GM21526 (cell line): ENCODE measurements at regions not wholly inside any gene's neighbourhood (a gene's known extent, or its start where the extent isn't known, plus 50 kb on each side); places are given as distances from the start of the nearest gene placed in this dataset.

Experiments used
- ATAC-seq: cut with Tn5 transposase; IDR thresholded peaks from one replicate; pipeline ENCODE4 v1.9.1; 2021; ENCODE audit warnings: moderate library complexity; ENCODE audit not compliant: unreplicated experiment, low FRiP score

DNA sequence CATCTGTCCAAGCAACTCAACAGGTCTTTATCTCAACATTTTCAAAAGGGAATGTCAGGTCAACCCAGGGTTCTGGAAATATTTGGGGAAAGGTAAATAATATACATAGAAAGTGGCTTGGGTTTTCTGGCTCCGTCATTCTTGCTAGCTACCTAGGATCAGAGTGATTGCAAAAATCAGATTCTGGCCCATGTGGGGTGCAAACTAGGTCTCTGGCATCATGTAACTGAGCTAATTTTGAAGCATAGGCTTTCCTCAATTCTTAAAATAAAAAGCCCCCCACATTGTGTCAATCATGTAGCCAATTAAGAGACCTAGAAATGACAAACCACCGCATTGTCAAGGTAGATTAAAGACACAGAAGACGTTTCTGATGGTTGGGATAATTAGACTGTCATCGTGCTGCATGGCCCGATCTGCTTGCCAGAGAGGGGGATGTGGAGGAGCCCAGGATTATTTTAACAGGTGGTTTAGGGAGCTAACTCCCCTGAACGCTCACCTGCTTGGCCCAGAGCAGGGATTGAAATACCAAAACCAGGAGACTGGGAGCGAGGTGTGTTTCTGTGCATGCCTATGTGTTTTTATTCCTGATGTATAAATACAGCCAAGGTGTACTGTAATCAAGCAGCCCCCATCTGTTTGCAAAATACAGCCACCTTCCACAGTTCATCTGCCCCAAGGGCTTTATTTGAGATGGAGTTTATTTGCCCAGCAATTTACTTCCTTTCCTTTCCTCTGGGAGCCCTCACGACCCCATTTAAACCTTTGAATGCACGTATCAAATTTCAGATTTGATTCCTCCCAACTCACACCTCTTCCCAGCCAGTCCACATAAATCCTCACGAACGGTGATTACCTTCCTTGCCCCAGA, 189.5 kb downstream of the TTC8 start:
- no peak for ATAC-seq

DNA sequence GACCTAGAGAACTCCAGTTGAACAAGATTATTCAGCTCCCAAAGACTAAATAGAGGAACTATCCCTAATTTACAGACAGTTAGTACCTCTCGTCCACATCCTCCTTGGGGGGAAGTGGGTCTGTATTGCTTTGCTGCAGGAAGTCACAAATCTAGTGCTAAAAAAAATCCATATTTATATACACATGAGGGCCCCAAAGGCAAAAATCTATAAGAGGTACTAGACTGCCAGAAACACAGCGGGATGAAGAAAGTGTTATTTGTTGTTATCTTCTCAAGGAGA, 190.1 kb downstream of the TTC8 start:
- no peak for ATAC-seq

DNA sequence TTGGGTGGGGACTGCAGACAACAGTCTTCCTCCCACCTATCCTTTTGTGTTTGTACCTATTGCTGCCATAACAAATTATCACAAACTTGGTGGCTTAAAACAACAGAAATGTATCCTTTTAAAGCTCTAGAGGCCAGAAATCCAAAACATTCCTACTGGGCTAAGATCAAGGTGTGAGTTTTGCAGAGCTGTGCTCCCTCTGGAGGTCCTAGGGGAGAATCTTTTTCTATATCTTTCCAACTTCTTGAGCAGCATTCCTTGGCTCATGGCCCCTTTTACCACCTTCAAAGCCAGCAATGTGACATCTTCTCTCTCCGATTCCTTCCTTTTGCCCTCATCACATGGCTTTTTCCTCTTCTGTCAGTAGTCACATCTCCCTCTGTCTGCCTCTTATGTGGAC, 190.6 kb downstream of the TTC8 start:
- ATAC-seq = no peak

DNA sequence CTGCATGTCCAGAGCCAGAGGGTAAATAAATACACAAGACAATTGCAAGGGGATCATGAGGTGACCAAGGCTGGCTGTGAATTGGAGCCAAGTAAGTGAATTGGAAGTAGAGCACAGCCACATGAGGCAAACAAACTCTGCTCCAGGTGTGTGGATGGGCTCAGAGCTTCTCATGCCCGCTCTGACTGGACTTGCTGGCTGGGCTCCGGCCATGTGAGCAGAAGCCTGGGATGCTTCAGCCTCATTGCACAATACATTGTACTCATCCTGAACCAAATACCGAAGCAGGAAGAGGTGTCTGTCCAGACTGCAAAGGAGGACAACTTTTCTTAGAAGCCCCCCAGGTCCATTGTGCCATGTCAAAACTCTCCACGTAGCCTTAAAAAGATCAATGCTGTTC, 193.0 kb downstream of the TTC8 start:
- no peak for ATAC-seq

DNA sequence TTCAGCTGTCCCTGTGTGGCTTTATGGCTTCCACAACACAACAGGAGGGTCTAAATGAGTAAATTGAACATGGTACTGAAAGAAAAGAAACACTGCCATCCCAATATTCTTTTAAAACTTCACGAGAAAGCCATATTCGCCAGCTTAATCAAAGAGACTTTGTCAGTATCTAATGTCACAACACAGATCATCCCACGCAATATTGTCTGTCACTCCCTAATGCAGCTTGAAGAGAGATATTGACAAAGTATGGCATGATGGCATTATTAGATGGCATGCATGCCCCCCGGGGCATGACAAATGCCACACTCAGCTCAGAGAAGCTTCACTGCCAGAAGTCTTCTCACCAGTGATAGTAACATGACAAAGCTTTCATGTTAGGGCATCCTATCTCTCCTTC, 197.8 kb downstream of the TTC8 start:
- no peak for ATAC-seq

DNA sequence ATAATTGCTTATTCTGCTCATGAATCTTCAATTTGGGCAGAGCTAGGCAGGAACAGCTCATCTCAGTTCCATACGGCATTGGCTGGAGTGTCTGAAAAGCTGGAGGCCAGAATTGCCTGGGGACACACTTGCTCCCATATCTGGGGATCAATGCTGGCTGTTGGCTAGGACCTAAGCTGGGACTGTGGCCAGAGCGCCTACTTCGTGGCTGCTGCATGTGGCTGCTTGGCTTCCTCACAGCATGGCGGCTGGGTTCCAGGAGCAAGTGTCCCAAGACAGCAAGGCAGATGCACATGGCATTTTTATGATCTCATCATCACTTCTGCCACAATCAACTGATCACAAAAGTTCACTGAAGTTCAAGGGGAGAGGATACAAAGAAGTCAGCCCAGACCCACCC, 200.2 kb downstream of the TTC8 start:
- ATAC-seq = no peak

DNA sequence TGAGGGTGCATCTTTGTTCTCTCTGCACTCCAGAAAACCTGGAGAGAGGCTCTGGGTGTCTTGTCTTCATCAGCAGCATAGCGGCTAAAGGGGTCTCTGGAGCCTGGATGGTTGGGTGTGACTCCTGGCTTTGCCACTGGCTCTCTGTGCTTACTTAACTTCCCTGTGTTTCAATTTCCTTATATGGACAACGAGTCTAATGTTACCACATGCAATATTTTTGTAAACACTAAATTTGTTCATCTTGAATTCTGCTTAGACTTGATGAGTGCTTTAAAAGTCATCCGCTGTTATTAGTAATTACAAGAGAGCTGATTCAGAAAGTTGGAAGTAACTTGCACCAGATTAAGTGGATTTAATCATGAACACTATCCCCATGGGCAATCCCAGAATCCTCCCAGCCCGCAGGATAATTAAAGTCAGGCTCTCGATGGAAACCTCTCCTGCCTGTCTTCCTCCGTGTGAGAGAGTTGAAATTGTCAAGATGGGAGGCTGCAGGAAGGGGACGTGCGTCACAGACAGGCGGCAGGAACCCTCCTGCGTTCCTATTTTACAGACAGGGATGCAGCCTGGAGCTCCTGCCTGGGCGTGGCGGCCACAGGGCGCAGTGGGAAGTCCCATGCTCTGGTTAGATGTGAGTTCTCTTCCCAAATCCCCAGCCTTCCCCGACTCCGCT, 201.2 kb downstream of the TTC8 start:
- ATAC-seq = no peak

DNA sequence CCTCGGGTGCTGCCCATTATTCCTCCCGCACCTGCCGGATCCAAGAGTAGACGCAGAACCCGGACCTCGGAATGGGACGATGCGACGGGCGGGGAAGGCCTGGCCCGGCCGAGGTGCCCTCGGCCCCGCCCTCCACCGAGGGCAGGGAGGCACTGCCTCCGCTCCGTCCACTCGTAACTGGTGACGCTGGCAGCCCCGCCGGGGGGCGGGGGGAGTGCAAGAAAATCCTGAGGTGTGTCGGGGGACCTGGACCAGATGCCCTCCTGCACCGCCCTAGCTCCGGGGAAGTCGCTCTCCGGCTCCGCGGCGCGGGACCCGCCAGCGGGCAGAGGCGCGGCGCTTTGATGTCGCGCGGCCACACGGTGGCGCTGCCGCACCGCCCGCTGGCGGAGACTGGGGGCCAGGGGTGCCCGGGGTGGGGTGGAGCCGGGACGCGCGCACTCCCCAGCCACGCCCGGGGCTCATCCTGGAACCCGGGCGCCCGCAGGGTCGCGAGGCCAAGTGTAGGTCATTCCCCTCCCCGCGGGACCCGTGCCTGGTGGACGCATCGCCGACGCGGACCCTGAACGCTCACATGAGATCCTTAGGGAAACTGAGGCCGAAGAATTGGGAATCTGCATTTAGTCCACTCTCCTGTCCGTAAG, 202.8 kb downstream of the TTC8 start:
- peak; percentile 73 for ATAC-seq

DNA sequence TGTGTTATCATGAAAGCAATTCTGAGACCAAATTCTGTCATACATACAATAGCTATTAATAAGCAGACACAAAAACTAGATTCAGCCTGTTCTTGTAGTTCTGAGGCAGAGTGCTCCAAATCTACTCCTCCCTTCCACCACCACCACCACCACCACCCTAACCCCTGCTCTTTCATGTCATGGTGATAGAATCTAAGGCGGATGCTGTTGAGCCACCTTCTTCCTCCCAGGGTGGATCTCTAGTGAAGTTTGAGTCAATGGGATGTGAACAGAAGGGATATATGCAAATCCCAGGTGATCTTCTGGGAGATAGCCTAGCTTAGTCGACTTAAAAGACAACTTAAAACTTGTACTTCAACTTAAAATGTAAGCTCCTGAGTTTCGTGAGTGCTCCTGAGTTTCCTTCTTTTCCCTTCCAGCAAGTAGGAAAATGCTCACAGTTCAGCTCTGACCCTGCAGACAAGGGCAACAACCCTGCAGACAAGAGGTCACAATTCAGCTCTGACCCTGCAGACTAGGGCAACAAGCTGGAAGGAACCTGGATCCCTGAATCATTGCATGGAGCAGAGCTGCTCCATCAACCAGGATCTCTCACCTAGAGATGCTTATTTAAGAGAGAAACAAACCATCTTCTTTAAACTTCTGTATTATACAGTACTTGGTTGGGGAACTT, 204.1 kb downstream of the TTC8 start:
- no peak for ATAC-seq

DNA sequence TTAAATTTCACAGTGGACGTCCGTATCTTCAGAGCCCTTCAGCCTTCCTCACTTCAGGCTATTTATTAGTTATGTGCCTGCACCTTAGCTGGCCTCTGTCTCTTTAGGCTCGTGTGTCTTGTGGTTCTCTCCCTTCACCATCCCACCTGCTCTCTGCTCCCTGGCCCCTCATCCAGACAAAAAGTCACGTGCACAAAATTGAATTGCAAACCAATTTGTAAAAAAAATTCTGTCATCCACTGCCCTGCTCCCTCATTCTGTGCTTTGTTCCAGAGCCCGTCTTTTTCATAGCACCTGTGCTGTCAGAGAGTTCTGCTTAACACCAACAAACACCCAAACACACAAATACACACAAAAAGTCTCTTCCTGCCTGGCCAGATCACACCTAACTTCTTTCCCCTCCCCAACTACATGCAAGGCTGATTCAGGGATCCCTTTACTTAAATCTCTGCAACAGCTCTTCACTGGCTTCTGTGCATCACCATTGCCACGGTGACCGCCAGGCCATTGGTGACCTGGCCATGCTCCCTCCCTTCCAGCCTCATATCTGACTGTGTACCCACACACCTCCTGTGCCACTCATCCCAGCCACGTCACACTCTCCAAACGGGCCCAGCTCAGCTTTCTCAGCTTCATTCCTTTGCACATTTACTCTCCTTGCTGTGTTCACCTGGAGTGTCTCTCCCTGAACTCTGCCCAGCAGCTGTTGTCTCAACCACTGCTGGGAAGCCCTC, 205.7 kb downstream of the TTC8 start:
- no peak for ATAC-seq

DNA sequence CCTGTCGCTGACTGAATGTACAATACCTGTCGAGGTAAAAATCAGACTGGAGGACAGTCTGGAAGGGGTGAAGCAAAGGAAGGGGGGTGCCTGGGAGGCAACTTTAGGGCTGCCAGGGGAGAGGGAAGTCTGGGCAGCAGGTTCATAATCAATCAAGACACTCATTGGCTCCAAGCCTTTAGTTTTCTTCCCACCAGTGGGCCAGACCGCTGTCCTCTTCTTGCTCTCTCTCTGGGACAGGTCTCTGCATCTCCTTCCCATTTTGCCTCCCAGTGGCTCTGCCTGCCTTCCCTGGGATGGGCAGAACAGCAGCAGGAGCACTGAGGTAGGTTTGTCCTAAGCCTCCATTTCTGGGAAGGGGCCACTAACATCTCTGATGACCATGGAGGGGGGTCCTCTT, 206.5 kb downstream of the TTC8 start:
- no peak for ATAC-seq

DNA sequence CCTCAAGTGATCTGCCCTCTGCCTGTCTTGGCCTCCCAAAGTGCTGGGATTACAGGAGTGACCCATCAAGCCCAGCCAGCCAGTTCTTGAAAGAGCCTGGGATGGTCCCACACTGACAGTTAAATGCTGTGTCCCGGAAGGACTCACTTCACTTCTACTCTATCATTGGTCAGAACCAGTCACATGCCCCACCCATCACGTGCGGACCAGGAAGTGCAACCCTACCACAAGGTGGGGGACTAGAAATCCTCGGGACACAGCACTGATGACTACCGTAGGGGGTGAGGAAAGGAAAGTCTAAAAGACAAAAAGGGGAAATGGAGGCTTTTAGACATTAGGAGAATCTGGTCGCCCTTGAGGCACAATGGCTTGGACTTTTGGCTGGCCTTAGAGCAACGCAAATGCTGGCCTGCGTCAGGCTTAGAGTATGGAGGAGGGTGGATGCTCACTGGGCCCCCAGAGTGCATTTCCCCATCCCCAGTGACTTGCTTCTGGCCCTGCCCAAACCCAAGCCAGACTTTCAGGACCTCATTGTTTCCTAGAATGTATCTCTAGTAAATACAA, 207.7 kb downstream of the TTC8 start:
- no peak for ATAC-seq

DNA sequence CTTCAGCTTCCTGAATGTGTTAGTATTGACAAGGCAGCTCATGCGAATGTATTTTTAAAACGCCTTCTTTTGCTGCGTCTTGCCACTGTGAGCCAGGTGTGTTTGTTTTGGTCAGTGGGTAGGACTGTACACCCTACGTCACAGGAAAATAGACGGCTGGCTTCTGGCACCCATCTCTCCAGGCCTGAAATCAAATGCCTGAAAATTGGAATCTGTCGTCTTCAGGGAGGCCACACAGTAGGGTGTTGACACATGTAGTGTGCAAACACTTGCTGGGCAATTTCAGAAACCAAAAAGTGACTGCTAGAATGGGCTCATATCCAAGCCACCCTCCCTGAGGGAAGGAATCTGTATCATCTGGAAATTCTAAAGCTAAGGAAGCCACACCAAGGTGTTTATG, 209.3 kb downstream of the TTC8 start:
- no peak for ATAC-seq

DNA sequence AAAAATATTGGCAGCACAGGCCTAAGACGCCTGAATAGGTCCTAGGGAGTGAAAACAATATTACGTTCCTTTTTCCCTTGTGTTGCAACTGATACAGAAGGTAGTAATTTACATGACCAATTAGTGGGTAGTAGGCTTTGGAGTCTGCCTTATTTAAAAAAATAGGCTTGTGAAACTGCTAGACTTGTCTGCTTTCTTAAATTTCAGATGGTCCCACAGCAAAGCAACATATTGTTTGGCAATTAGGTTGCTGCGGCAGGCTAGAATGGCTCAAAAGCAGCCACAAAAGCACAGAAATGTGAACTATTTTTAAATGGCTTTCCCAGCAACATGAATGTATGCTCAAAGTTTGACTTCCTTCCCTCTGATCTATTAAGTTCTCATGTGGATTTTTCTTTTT, 211.9 kb downstream of the TTC8 start:
- no peak for ATAC-seq

DNA sequence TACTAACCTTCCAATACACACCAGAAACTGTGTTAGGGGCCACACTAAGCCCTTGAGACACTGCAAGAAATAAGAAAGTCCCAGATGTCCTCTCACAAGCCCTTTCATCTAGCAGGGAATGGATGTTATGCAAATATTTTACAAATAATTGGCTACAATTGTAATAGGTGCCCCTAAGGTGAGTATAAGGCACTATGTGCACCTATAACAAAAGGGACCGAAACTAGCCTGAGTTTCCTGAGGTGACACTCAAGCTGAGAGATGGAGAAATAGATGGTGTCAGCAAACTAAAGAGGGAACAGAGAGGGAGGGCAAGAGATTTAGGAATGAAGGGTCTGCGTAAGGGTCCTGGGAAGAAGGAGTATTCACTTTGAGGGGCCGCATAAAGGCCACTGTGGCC, 212.6 kb downstream of the TTC8 start:
- no peak for ATAC-seq

DNA sequence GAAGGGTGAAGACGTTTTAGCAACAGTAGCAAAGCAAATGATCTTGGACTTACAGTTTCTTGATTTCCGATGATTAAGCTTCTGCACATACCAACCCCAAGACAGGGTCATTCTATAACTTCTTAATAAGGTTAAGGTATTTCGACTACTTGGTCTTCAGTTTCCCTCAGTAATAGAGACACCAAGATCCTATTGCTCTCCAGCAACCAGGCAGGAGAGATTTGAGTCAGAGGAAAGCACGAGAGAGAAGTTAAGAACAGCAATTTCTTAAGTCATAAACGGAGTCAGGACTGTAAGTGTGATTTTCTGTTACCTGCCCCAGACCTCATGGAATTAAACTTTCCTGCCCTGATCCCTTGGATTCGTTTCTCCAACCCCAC, 215.6 kb downstream of the TTC8 start:
- peak; percentile 29 for ATAC-seq

DNA sequence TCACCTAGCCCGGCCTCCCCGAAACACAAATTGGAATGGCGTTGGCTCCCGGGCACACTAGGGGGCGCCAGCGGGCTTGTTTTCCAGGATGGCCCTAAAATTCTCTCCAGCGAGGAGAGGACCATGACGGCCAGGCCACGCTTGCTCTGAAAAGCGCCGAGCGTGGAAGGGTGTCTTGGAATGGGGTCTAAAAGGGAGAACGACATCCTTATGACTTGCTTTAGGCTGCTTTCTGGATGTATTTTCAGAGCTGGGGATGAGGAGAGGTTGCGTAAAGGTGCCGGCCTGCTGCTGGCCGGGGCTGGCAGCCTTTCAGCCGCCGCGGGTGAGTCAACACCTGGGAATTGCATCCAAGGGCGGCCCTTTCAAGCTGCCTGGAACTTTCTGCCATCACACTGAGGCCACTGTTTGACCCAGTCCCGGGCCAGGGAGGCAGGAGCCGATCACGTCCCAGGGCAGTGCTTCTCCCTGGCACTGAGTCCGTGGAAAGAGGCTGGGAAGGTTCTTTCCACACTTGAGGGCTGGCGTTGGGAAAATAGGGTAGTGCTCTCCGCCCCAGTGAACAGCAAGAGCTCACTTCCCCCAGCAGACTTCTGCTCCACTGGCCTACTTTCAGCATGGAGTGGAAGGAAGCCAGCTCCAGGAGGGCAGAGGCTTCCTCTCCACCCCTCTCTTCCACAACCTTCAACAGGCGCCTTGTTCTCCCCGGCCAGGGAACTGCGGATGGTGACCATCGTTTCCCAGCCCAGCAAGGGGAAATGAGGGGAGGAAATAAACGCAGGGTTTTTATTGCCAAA, 216.2 kb downstream of the TTC8 start:
- ATAC-seq = peak; percentile 81

DNA sequence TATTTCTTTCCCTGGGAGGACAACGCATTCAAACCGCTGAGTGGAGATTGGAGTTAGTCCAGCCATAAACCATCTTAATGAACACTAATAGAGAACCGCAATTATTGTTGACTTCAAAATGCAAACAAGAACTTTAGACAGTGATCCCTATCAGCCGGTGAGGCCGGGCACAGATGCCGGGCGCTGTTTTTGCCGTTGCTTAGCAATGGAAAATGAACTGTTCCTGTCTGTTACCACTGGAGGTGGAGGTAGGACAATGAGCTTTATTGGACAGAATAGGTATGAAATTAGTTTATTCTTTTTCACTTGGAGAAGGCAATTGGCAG, 216.8 kb downstream of the TTC8 start:
- ATAC-seq = no peak

DNA sequence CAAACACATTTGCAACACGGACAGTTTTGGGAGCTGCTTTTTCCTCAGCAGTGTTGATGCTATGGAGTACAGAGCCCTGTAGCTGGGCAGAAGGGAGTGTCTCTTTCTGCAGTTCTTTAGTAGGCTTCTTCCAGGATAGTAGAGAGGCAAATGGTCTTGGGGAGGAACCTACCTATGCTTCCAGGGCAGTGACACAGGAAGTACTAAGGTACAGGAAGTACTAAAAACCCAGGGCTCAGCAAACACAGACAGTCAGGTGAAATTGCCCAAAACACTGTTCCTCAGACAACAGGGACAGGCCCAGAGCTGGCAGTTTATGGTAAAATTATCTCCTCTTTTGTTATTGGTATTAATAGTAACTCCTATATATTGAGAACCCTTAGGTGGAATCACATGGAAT, 217.6 kb downstream of the TTC8 start:
- no peak for ATAC-seq

DNA sequence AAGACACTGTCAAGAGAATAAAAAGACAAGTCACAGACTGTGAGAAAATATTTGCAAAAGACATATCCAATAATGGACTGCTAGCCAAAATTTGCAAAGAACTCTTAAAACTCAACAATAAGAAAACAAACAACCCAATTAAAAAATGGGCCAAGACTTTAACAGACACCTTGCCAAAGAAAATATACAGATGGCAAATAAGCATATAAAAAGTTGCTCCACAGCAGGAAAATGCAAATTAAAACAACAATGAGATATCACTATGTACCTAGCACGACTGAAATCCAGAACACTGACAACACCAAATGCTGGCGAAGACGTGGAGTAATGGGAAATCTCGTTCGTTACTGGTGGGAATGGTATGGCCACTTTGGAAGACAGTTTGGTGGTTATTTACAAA, 228.9 kb downstream of the TTC8 start:
- no peak for ATAC-seq
